Posterior cingulate gyrus (tissue), 11 donors: ENCODE measurements at regions not wholly inside any gene's neighbourhood (a gene's known extent, or its start where the extent isn't known, plus 50 kb on each side); places are given as distances from the start of the nearest gene placed in this dataset.
"Not testable (repeated sequence)": the region's sequence is repeated elsewhere in the genome, so short reads cannot be mapped to it uniquely, and the experiment has no call there.

Source experiments
- DNase-seq, 10 donors: peaks; one replicate each; pipeline versions ENCODE4 v3.0.0 to v3.0.0-alpha.2; 2020 to 2021; ENCODE audit warnings: mixed read lengths in 3 of 10
- intact Hi-C: fragments of 100-400 bp; cut with DNase I; formaldehyde crosslinking; loops from one replicate; pipeline ENCODE4 v1.15.1; 2023

GRCh38 chr18:42365591-42365990, 410.6 kb downstream of the PIK3C3 start:
- DNase-seq = no peak
- intact Hi-C loops = no loop called here

- intact Hi-C loops = no loop called here
- DNase-seq = no peak
Measured at GRCh38 chr18:42373584-42373983, 418.6 kb downstream of the PIK3C3 start.

- intact Hi-C loops = no loop called here
- no peak for DNase-seq
Measured at GRCh38 chr18:42374961-42375360, 419.9 kb downstream of the PIK3C3 start.

- DNase-seq, intact Hi-C loops: not testable (repeated sequence)
Measured at GRCh38 chr18:42378854-42379253, 423.8 kb downstream of the PIK3C3 start.

- intact Hi-C loops = not testable (repeated sequence)
- peak in 1 of 10 donors; percentile 24 for DNase-seq
Measured at GRCh38 chr18:42381236-42381635, 426.2 kb downstream of the PIK3C3 start.

GRCh38 chr18:42392416-42392815, 437.4 kb downstream of the PIK3C3 start:
- intact Hi-C loops = no loop called here
- DNase-seq = no peak

GRCh38 chr18:42392926-42393325, 437.9 kb downstream of the PIK3C3 start:
- intact Hi-C loops = no loop called here
- DNase-seq = no peak

- no peak for DNase-seq
- intact Hi-C loops = no loop called here
Measured at GRCh38 chr18:42394238-42394637, 439.2 kb downstream of the PIK3C3 start.

- intact Hi-C loops = no loop called here
- DNase-seq = no peak
Measured at GRCh38 chr18:42401131-42401673, 446.2 kb downstream of the PIK3C3 start.

- no peak for DNase-seq
- intact Hi-C loops = no loop called here
Measured at GRCh38 chr18:42404151-42404550, 449.1 kb downstream of the PIK3C3 start.

- intact Hi-C loops = no loop called here
- no peak for DNase-seq
Measured at GRCh38 chr18:42409005-42409404, 454.0 kb downstream of the PIK3C3 start.

GRCh38 chr18:42412281-42412680, 457.2 kb downstream of the PIK3C3 start:
- intact Hi-C loops = no loop called here
- DNase-seq = no peak

- intact Hi-C loops = no loop called here
- DNase-seq = no peak
Measured at GRCh38 chr18:42412896-42413295, 457.9 kb downstream of the PIK3C3 start.

GRCh38 chr18:42413870-42414269, 458.8 kb downstream of the PIK3C3 start:
- intact Hi-C loops = no loop called here
- DNase-seq = no peak

GRCh38 chr18:42414756-42415454, 459.9 kb downstream of the PIK3C3 start:
- intact Hi-C loops = no loop called here
- DNase-seq = no peak

GRCh38 chr18:42417189-42417588, 462.2 kb downstream of the PIK3C3 start:
- DNase-seq = no peak
- intact Hi-C loops = no loop called here

GRCh38 chr18:42418121-42418520, 463.1 kb downstream of the PIK3C3 start:
- intact Hi-C loops = no loop called here
- no peak for DNase-seq

GRCh38 chr18:42425025-42425424, 470.0 kb downstream of the PIK3C3 start:
- intact Hi-C loops = no loop called here
- no peak for DNase-seq

- intact Hi-C loops = no loop called here
- DNase-seq = no peak
Measured at GRCh38 chr18:42426496-42427015, 471.5 kb downstream of the PIK3C3 start.

- no peak for DNase-seq
- intact Hi-C loops = no loop called here
Measured at GRCh38 chr18:42429196-42429595, 474.2 kb downstream of the PIK3C3 start.

- intact Hi-C loops = no loop called here
- no peak for DNase-seq
Measured at GRCh38 chr18:42436222-42436765, 481.3 kb downstream of the PIK3C3 start.

- intact Hi-C loops = no loop called here
- DNase-seq = no peak
Measured at GRCh38 chr18:42437001-42437400, 482.0 kb downstream of the PIK3C3 start.
